Mucosa of gallbladder (tissue), 1 donor: ENCODE measurements at regions not wholly inside any gene's neighbourhood (a gene's known extent, or its start where the extent isn't known, plus 50 kb on each side); places are given as distances from the start of the nearest gene placed in this dataset.

ENCODE experiments used
- DNase-seq: peaks from one replicate; pipeline ENCODE4 v3.0.0-alpha.2; 2020; ENCODE audit warnings: low spot score
- donor health status: DM: no; HTN: no; CAD: no.

GRCh38 chr2:11953258-11953657, 206.8 kb downstream of the LPIN1 start:
- DNase-seq = no peak

- no peak for DNase-seq
Observed at GRCh38 chr2:11955314-11955713, 208.9 kb downstream of the LPIN1 start.

GRCh38 chr2:11955884-11956291, 209.5 kb downstream of the LPIN1 start:
- DNase-seq = no peak

- DNase-seq = no peak
Observed at GRCh38 chr2:11962707-11963328, 216.4 kb downstream of the LPIN1 start.

GRCh38 chr2:11963966-11964365, 217.5 kb downstream of the LPIN1 start:
- no peak for DNase-seq

- DNase-seq = no peak
Observed at GRCh38 chr2:11967946-11968465, 221.6 kb downstream of the LPIN1 start.

- no peak for DNase-seq
Observed at GRCh38 chr2:11968521-11968920, 222.1 kb downstream of the LPIN1 start.

GRCh38 chr2:11969774-11970173, 223.3 kb downstream of the LPIN1 start:
- no peak for DNase-seq

GRCh38 chr2:11974573-11974972, 228.1 kb downstream of the LPIN1 start:
- no peak for DNase-seq

- no peak for DNase-seq
Observed at GRCh38 chr2:11975373-11975772, 228.9 kb downstream of the LPIN1 start.

- DNase-seq = no peak
Observed at GRCh38 chr2:11976073-11976472, 229.6 kb downstream of the LPIN1 start.

- no peak for DNase-seq
Observed at GRCh38 chr2:11977766-11978524, 231.5 kb downstream of the LPIN1 start.

- DNase-seq = no peak
Observed at GRCh38 chr2:11980809-11981208, 234.4 kb downstream of the LPIN1 start.

- DNase-seq = no peak
Observed at GRCh38 chr2:11983401-11983800, 237.0 kb downstream of the LPIN1 start.

- no peak for DNase-seq
Observed at GRCh38 chr2:11983870-11984269, 237.4 kb downstream of the LPIN1 start.

GRCh38 chr2:11984316-11985158, 238.1 kb downstream of the LPIN1 start:
- DNase-seq = no peak

GRCh38 chr2:11985817-11986566, 239.6 kb downstream of the LPIN1 start:
- DNase-seq = no peak

- DNase-seq = no peak
Observed at GRCh38 chr2:11987151-11987550, 240.7 kb downstream of the LPIN1 start.

GRCh38 chr2:11988691-11989353, 242.4 kb downstream of the LPIN1 start:
- DNase-seq = no peak

GRCh38 chr2:11989354-11989703, 242.9 kb downstream of the LPIN1 start:
- DNase-seq = no peak

GRCh38 chr2:11990576-11990975, 244.1 kb downstream of the LPIN1 start:
- no peak for DNase-seq
